ENCODE measurements at regions not wholly inside any gene's neighbourhood (a gene's known extent, or its start where the extent isn't known, plus 50 kb on each side); places are given as distances from the start of the nearest gene placed in this dataset.
A peak's percentile ranks its signal among the peaks of the same experiment; 100 is the strongest.

- no peak for DNase-seq
These were observed 201.2 kb downstream of the CBLN2 start for GRCh38 chr18:72342933-72343332.

DNA sequence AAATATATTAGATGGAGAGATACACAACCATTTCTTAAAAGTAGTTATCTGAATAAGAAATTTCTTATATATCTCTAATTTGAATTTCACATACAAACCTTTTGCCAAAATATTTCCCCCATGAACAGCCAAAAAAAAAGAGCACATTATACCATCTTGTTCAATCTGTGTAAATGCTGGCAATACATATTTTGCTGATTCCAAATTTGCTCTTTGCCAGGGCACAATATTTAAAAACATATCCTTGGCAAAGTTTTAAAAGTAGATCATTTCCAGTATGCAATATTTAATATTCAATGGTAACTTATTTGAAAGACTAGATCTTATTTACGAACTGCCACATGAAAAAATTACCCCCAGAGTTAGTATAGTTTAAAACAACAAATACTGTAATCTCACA is 204.2 kb downstream of the CBLN2 start:
- DNase-seq, result no peak

DNA sequence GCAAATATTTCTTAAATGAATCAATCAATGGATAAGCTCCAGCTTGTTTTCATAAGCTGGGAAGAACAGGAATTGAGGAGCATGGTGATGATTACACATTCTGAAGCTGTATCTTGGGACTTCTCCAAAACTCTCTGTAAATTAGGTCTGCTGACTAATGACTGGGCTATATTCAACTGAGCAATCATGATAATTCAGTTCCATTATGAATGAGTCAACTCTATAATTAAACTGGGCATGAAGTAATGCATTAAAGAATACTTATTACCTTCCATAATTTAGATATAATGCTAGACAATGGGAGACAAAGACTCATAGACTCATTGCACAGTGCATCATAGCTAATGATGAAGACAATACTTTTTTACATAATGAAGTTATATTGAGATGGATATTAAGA is 207.4 kb downstream of the CBLN2 start:
- no peak for DNase-seq

DNA sequence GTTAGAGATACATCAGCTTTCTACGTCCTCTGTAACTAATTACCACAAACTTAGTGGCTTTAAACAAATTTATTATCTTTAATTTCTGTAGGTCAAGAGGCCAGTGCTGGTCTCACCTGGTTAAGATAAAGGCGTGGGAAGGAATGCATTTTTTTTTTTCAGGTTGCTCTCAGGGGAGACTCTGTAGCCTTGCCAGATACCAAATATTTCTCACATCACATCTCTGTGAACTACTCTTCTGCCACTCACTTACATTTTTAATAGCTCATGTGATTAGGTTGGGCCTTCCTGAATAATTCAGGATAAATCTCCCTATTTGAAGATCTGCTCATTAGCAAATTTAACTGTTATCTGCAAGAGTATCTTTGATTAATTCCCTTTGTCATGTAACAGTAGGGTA is 214.6 kb downstream of the CBLN2 start:
- no peak for DNase-seq

GRCh38 chr18:72325307-72325706 is 218.8 kb downstream of the CBLN2 start:
- no peak for DNase-seq

DNA sequence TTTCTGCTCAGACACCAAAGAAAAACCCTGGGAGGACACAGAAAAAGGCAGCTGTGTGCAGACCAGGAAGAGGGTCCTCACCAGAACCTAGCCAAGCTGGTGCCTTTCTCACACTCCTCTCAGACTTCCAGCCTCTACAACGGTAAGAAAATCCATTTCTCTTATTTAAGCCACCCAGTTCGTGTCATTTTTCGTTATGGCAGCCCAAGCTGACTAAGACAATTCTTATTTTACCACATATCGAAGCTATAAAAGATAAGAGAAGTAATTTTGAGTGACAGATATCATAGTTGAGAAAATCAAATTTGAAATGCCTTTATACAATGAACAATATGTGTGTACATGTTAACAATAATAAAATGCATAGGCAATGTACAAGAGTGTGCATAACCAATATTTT is 219.5 kb downstream of the CBLN2 start:
- DNase-seq, result no peak

DNA sequence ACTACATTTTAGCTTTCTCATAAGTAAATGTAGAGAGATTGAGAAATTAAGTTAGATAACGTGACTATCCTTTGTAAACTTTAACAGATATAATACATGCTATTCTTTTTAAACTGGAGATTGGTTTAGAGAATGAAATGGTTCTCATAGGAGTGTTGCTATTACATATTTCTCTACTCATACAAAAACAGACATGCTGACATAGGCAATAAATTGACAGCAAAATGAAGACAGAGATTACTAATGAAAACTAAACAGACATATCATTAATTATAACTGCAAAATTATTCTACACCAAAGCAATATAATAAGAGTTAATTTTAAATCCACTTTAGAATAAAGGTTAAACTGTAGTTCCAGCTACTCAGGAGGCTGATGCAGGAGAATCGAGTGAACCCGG is 227.6 kb downstream of the CBLN2 start:
- no peak for DNase-seq

DNA sequence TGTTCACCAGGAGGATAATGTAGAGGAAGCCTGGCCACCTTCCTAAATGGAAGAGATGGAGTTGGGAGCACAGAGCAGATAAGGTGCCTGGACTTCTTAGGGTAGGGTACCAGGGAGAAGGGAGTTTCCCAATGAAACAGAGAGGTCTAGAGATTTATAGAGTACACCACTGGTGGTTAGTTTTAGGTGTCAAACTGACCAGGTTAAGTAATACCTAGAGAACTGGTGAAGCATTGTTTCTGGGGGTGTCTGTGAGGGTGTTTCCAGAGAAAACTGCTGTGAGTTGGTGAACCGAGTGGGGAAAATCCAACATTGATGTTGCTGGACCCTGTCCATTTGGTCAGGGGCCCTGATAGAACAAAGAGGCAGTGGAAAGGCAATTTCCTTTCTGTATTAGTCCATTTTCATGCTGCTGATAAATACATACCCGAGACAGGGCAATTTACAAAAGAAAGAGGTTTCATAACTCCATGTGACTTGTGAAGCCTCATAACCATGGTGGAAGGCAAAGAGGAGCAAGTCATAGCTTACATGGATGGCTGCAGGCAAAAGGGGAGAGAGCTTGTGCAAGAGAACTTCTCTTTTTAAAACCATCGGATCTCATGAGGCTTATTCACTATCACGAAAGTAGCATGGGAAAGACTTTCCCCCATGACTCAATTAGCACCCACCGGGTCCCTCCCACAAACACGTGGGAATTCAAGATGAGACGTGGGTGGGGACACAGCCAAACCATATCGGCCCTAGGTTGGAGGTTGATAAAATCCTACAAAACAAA is 260.8 kb downstream of the CBLN2 start:
- DNase-seq, result no peak

GRCh38 chr18:72273025-72273424 is 271.1 kb downstream of the CBLN2 start:
- DNase-seq, result no peak

- DNase-seq, result no peak
These were observed 282.6 kb downstream of the CBLN2 start for GRCh38 chr18:72261590-72261989.

DNA sequence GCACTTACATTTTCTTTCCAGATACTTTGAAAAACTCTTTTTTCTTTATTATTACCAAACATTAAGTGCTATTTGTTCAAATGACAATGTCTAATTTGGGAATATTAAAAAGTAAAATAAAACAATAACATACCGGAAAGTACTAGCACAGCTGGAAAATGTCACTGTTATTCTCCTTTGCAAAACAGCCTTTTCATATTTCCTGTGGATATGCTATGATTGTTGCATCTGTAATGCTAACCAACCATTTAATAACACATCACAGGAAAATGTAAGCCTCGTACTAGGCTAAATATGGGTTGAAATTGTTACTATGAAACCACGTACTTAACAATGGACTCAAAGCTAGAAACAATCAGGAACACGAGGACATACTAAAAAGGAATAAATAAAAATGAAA is 298.1 kb downstream of the CBLN2 start:
- DNase-seq, result no peak

- no peak for DNase-seq
These were observed 308.7 kb downstream of the CBLN2 start for GRCh38 chr18:72235422-72235821.

GRCh38 chr18:72233106-72233505 is 311.0 kb downstream of the CBLN2 start:
- no peak for DNase-seq

- DNase-seq, result no peak
These were observed 311.5 kb downstream of the CBLN2 start for GRCh38 chr18:72232644-72233043.

DNA sequence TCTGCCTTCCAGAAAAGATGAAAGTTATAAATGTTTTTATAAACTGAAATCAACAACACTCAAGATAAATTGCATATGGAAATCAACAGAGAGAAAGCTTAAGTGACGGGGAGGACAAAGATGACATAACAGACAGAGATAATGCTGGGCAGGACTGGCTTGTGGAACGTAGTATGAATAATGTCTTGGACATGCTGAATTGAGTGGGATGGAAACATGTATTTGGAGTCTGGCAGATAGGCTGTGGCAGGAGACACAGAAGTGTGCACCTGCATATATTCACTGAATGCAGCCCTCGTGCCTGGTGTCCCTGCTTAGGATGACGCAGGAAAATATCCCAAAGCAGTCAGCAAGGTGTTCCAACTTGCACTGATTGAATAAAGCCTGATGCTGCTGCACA is 318.2 kb downstream of the CBLN2 start:
- DNase-seq, result no peak

DNA sequence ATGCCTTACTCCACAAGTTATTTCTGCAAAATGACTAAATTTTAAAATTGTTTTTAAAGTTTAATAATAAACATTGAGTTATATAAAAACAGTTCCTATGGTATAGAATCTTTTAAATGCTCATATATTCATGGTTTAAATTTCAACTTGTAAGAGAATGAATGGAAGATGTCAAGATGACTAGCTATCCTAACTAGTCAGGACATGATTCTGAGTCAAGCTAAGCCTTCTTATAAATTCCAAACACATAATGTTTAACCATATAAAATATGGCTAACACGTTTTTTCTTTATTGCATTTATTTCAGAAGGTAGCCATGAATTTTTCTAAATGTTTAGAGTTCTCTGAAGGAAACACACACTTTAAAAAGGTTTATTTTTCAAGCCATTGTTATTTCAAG is 320.4 kb downstream of the CBLN2 start:
- no peak for DNase-seq

GRCh38 chr18:72208920-72209676 is 335.0 kb downstream of the CBLN2 start:
- DNase-seq, result no peak

DNA sequence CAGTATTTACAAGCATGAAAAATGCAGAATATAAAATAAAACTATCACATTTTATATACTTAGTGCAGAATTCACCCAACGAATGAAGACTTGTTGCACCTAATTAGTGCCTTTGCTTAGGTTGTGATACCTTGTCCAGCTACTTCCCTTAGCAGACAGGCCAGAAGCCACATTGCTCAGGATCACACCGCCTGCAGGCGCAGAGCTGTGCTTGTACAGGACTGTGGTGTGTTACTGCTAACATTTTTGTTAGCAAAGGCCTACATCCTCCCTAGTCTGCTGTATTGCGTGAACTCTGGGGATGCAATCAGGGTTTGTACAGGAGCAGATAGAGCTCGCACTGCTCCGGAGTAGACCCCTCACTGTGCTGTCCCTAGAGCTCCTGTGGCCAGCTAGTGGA is 336.9 kb downstream of the CBLN2 start:
- no peak for DNase-seq

GRCh38 chr18:72206814-72207213 is 337.3 kb downstream of the CBLN2 start:
- DNase-seq, result no peak

GRCh38 chr18:72201032-72201431 is 343.1 kb downstream of the CBLN2 start:
- DNase-seq, result peak; percentile 2

DNA sequence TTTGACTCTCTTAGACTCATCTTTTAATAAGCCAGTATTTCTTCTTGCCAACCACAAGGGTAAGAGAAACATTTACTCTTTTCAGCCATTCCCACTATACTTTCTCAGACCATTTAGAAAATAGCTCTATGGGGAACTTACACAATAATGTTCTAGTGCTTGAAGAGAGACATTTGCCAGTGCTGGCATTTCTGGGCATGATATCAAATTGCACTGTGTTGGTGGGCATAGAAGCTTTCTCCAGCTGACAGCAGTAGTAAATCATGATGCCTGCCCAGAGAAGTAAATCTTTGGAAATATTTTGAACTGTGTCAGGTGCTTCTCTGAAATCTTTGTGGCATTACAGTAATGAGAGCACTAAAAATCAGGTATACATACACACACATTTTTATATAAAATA is 346.6 kb downstream of the CBLN2 start:
- no peak for DNase-seq

DNA sequence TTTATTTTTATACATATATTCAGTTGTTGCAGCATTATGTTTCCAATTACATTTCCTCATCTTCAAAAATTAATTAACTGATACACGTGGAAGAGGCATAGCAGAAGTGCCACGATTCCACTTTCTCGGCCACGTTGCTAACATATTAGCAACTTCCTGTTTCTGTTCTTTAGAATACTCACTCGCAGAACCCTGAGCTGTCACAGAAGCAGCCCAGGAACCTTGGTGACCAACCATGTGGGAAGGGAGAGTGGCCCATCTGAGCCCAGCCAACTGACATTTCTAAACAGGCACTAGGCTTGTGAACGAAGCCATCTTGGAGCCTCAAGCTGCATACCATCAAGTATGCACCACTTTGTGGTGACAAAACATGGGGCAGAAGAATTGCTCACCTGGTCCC is 350.1 kb downstream of the CBLN2 start:
- DNase-seq, result no peak

DNA sequence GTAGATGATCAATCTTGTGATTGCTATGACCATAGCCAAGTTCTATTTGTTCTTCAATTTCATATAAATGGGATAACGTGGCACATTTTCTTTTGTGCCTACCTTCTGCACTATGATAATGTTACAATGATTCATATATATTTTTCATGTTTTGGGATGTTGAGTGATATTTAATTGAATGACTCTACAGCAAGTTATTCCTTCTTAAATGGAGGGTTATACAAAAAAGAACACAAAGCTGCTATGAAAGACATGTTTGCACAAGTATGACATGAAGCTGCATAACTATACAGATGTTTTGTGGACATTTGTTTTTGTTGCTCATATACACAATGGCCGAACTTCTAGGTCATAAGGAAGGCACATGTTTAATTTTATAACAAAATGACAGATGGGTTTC is 356.2 kb downstream of the CBLN2 start:
- no peak for DNase-seq

- DNase-seq, result peak; percentile 32
These were observed 362.8 kb downstream of the CBLN2 start for GRCh38 chr18:72181241-72181764.
